HG02885 (cell line): ENCODE measurements at regions not wholly inside any gene's neighbourhood (a gene's known extent, or its start where the extent isn't known, plus 50 kb on each side); places are given as distances from the start of the nearest gene placed in this dataset.

Experiments
- ATAC-seq: cut with Tn5 transposase; IDR thresholded peaks from one replicate; pipeline ENCODE4 v1.9.1; 2021; ENCODE audit warnings: mild to moderate bottlenecking; ENCODE audit not compliant: unreplicated experiment, poor library complexity

GRCh38 chr4:189765301-189765700 lies 175.4 kb upstream of the FRG1 start:
- ATAC-seq: no peak

DNA sequence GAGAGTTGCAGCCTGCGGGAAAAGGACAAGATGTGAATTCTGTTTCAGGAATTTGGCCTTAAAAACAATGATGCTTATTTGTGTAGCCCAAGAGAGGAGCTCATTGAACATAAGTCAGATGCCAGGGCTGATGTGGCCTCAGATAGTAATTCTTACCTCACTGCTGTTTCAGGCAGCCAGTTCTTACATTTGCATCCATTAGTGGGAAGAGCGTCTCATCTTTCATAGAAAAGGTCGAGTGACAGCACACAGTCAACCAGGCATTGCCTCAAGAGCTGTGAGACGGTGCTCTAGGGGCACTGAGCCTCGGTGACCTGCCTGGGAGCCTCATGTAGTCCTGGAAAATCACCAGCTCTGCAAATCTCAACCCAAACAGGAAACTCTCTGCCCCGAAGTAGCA lies 174.9 kb upstream of the FRG1 start:
- no peak for ATAC-seq

- no peak for ATAC-seq
Measured at GRCh38 chr4:189767941-189768340, 172.7 kb upstream of the FRG1 start.

- no peak for ATAC-seq
Measured at GRCh38 chr4:189769131-189769530, 171.5 kb upstream of the FRG1 start.

- no peak for ATAC-seq
Measured at GRCh38 chr4:189771696-189772361, 168.8 kb upstream of the FRG1 start.

- ATAC-seq: no peak
Measured at GRCh38 chr4:189773909-189774308, 166.8 kb upstream of the FRG1 start.

- ATAC-seq: no peak
Measured at GRCh38 chr4:189779281-189779980, 161.2 kb upstream of the FRG1 start.

GRCh38 chr4:189780391-189780790 lies 160.3 kb upstream of the FRG1 start:
- no peak for ATAC-seq

GRCh38 chr4:189784651-189785050 lies 156.0 kb upstream of the FRG1 start:
- ATAC-seq: no peak

GRCh38 chr4:189785257-189785656 lies 155.4 kb upstream of the FRG1 start:
- ATAC-seq: no peak

DNA sequence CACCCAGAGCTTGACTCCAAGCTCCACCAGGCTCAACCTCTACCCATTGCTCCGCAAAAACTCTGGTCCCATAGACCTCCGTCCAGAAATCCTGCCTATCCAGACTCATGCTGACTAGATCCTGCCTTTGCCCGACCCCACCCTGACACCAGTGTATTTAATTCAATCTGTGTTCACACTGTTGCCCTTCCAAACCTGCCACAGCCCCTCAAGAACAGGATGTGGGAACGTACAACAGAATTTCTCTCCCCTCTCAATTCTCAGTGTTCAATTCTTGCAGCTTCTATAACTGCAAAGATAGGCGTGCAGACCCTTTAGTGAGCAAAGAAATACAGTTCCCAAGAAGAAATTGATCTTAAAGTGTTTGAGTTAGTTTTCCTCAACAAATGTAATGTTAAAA lies 154.2 kb upstream of the FRG1 start:
- ATAC-seq: no peak

DNA sequence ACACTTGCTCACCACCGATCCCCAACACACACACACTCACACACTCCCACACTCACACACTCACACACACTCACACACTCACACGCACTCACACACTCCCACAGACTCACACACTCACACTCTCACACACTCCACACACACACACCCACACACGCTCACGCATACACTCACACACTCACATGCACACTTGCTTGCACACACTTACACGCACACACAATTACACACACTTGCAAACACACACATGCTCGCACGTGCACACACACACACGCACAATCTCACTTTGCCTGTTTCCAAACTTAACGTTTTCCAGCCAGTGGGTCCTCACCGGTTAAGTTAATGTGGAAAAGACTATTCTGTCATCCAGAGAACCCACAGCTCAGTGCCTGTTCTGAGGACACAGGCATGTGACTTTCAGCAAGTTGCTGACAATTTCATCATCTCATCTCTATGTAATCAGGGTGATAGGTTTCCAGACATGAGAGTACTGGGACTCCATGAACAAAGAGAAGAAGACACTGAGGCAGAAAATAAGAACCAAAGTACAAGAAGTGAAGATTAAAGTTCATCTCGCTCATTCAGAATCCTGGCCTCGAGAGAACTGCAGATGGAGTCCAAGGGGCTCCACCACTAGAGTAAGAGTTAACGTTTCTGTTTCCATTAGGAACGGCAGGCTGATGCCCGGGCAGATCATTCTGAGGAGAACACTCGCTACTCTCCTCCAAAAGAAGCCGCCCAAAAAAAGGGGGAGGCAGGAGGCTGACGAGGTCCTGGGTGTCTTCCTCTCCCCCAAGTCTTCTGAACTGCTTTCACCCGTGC lies 153.2 kb upstream of the FRG1 start:
- no peak for ATAC-seq

DNA sequence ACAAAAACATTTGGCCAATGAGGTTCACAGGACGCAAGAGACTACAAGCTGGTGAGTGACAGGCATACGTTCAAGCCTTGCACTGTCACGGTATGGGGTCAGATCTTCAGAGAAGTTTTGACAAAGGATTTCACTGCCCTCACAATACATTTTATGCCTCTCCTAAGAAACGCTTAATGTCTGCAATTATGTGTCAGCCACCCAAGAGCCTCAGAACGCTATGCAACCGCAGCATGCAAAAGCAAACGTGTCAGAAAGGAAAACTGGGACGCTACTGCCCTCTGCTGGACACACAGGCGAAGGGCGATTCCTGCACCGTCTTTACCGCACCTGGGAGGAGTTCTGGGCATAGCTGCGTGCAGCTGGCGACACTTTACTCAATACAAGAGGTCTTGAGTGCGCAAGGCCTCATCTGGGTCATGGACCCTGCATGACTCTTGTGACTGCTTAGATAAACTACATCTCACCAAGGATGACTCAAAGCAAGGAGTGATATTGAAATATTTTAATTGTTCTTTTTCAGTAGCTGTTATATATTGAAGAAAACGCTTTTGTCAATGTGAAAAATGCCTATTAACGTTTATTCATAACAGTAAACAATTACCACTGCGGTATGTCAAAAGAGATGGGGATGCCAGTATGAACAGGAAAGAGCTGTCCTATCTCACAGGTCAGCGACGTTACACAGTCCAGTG lies 147.6 kb upstream of the FRG1 start:
- ATAC-seq: peak; percentile 91

DNA sequence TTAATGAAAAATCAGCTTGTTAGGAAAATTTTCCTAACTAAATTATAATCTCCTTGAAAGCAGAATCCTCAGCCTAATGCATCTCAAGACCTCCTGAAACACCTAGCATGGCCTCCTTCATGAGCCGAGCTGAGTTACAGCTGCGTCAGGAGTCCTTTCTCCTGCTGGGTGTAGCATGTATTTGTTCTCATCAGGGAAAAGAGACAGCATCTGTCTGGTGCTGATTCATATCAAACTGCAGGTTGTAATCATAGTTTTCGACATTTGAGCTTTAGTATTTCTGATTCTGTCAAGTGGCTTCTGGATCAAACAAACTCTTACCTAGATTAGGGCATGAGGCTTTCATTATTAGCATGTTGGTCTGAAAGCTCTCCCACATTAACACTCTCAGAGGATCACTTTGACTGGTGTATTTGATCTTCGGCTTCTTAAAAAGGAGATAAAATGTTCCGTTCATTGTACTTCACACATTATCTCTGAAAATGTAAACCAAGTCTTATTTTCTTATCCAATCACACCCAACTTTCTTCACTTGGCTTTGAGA lies 140.1 kb upstream of the FRG1 start:
- ATAC-seq: no peak

DNA sequence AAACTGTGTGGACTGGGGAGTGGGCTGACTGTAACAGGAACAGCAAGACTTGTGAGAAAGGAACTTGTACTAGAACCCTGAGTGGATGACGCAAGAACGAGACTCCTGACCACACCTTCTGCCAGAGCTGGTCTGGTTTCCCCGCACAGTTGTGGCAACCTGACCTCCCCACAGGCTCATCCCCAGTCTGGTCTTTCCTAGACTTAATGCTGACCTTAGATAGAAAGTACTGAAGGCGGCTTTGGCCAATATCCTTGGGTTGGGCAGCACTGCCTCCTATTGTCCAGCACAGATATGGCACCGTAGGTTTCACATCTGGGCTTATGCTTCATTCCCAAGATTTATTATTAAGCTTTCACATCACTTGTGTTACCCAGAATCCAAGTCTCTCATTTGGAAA lies 137.8 kb upstream of the FRG1 start:
- no peak for ATAC-seq

DNA sequence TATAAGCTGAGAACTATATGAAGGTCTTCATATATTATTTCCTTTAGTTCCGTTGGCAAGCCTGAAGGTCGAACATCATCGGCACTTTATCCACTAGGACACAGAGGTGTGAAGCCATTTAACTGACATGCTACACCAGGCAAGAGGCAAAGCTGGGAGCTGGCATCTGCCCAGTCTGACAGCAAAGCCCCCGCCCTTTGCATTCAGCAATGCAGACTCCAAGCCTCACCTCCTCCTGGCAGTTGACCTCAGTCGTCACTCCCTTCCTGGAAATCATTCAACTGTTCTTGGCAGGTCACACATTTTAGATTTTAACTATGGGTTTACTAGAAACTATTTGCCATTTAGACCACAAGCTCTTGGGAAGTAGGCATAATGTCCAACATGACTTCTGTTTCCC lies 135.8 kb upstream of the FRG1 start:
- no peak for ATAC-seq

DNA sequence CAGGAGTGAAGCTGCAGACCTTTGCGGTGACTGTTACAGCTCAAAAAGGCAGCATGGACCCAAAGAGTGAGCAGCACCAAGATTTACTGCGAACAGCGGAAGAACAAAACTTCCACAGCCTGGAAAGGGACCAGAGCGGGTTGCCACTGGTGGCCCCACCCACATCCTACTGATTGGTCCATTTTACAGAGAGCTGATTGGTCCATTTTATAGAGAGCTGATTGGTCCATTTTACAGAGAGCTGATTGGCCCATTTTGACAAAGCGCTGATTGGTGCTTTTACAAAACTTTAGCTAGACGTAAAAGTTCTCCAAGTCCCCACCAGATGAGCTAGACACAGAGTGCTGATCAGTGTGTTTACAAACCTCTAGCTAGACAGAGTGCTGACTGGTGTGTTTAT lies 134.2 kb upstream of the FRG1 start:
- no peak for ATAC-seq

DNA sequence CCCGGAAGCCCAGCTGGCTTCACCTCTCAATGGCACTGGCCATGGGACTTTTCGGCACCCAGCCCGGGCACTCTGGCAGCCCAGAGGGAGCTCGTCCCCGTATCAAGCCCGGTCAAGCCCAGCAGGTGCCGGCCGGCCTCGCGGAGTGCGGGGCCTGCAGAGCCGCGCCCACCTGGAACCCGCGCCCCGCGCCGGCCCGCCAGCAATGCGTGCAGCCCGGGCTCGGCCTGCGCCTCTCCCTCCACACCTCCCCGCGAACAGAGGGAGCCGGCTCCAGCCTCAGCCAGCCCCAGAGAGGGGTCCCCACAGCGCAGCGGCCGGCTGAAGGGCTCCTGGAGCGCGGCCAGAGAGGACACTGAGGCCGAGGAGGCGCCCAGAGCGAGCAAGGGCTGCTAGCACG lies 133.6 kb upstream of the FRG1 start:
- ATAC-seq: no peak

- no peak for ATAC-seq
Measured at GRCh38 chr4:189809241-189809735, 131.4 kb upstream of the FRG1 start.

- ATAC-seq: no peak
Measured at GRCh38 chr4:189809839-189810238, 130.8 kb upstream of the FRG1 start.
